SK-N-MC (cell line): ENCODE measurements at regions not wholly inside any gene's neighbourhood (a gene's known extent, or its start where the extent isn't known, plus 50 kb on each side); places are given as distances from the start of the nearest gene placed in this dataset.

Source experiments
- EZH2 ChIP-seq: fragments of 200-600 bp; sonication (generic); IDR thresholded peaks from one replicate; pipeline ENCODE4 v1.6.1; 2017; ENCODE audit warnings: antibody characterized with exemption
- FOXP2 ChIP-seq: optimal IDR thresholded peaks from 2 replicates; pipeline ENCODE3; 2011; ENCODE audit warnings: mild to moderate bottlenecking, moderate library complexity; ENCODE audit not compliant: insufficient read depth; ENCODE audit errors: extremely low read length, control extremely low read depth
- POLR2AphosphoS5 ChIP-seq: IDR thresholded peaks from 2 replicates; pipeline ENCODE4 v1.6.1; 2012; ENCODE audit warnings: mild to moderate bottlenecking, low read depth, low read length, borderline replicate concordance

GRCh38 chr2:180722551-180723239, 257.7 kb upstream of the UBE2E3 start:
- no peak for TF ChIP-seq EZH2
- TF ChIP-seq POLR2AphosphoS5: peak; percentile 36; the same call in 1 of the 2 replicates
- TF ChIP-seq FOXP2: no peak
